ENCODE measurements at regions not wholly inside any gene's neighbourhood (a gene's known extent, or its start where the extent isn't known, plus 50 kb on each side); places are given as distances from the start of the nearest gene placed in this dataset.
"Not testable (repeated sequence)": the region's sequence is repeated elsewhere in the genome, so short reads cannot be mapped to it uniquely, and the experiment has no call there.

DNA sequence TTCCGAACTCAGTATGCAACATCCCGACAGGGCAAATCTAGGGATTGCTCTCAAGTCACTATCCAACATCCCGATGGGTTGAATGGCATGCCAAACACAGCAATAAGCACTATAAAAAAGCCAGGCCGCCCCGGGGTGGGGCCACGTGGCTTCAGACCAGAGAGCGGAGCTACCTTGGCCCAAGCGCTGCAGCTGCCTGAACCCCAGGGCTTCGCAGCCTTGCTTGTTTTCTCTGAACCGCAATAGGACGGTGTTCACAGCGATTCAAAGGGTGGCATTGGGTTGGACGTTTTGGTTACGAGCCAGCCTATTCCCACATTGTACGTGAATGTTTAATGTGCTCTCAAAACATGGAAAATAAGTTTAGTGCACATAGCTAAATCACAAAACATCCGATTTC lies 161.0 kb downstream of the SYT15 start:
- not testable (repeated sequence) for H3K27ac ChIP-seq (ENCODE audit: insufficient read depth, low read length, poor library complexity, severe bottlenecking); H3K27me3 ChIP-seq (replicated peaks; ENCODE audit: control insufficient read depth, insufficient read depth, low read length, poor library complexity, severe bottlenecking); H3K9me3 ChIP-seq (ENCODE audit: control insufficient read depth, low read length); H3K4me1 ChIP-seq (ENCODE audit: control insufficient read depth, insufficient read depth, low read length, poor library complexity, severe bottlenecking); H3K4me3 ChIP-seq (ENCODE audit: insufficient read depth, low read depth, low read length, poor library complexity, severe bottlenecking); H3K36me3 ChIP-seq (ENCODE audit: control insufficient read depth, insufficient read depth, low read length); DNase-seq

DNA sequence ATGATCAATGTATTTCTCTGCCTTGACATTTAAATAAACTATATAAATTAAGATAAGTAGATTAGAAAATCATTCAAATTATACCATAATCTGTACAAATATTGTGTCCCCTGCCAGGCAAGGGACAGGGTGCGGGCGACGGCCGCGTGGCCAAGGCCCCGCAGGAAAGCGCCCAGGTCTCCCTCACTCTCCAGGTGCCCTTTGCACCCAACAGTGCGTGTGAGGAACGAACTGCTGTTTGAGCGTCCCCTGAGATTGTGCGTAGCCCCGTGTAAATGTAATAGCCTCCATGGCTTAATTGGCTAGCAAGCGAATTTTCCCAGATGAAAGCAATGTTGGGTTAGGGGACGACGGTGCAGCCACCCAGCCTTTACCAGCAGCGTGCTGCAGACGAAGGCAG lies 161.4 kb downstream of the SYT15 start:
- H3K36me3 ChIP-seq (ENCODE audit: control insufficient read depth, insufficient read depth, low read length); H3K4me3 ChIP-seq (ENCODE audit: insufficient read depth, low read depth, low read length, poor library complexity, severe bottlenecking); H3K27me3 ChIP-seq (replicated peaks; ENCODE audit: control insufficient read depth, insufficient read depth, low read length, poor library complexity, severe bottlenecking); DNase-seq; H3K9me3 ChIP-seq (ENCODE audit: control insufficient read depth, low read length); H3K4me1 ChIP-seq (ENCODE audit: control insufficient read depth, insufficient read depth, low read length, poor library complexity, severe bottlenecking); H3K27ac ChIP-seq (ENCODE audit: insufficient read depth, low read length, poor library complexity, severe bottlenecking): not testable (repeated sequence)

- not testable (repeated sequence) for H3K4me3 ChIP-seq (ENCODE audit: insufficient read depth, low read depth, low read length, poor library complexity, severe bottlenecking); H3K27ac ChIP-seq (ENCODE audit: insufficient read depth, low read length, poor library complexity, severe bottlenecking); H3K36me3 ChIP-seq (ENCODE audit: control insufficient read depth, insufficient read depth, low read length); H3K4me1 ChIP-seq (ENCODE audit: control insufficient read depth, insufficient read depth, low read length, poor library complexity, severe bottlenecking); DNase-seq; H3K27me3 ChIP-seq (replicated peaks; ENCODE audit: control insufficient read depth, insufficient read depth, low read length, poor library complexity, severe bottlenecking); H3K9me3 ChIP-seq (ENCODE audit: control insufficient read depth, low read length)
Measured at GRCh38 chr10:46749003-46749402, 162.2 kb upstream of the PTPN20 start.

GRCh38 chr10:46749470-46749869 lies 161.8 kb upstream of the PTPN20 start:
- H3K4me1 ChIP-seq (ENCODE audit: control insufficient read depth, insufficient read depth, low read length, poor library complexity, severe bottlenecking); DNase-seq; H3K4me3 ChIP-seq (ENCODE audit: insufficient read depth, low read depth, low read length, poor library complexity, severe bottlenecking); H3K27ac ChIP-seq (ENCODE audit: insufficient read depth, low read length, poor library complexity, severe bottlenecking); H3K27me3 ChIP-seq (replicated peaks; ENCODE audit: control insufficient read depth, insufficient read depth, low read length, poor library complexity, severe bottlenecking); H3K9me3 ChIP-seq (ENCODE audit: control insufficient read depth, low read length); H3K36me3 ChIP-seq (ENCODE audit: control insufficient read depth, insufficient read depth, low read length): not testable (repeated sequence)

DNA sequence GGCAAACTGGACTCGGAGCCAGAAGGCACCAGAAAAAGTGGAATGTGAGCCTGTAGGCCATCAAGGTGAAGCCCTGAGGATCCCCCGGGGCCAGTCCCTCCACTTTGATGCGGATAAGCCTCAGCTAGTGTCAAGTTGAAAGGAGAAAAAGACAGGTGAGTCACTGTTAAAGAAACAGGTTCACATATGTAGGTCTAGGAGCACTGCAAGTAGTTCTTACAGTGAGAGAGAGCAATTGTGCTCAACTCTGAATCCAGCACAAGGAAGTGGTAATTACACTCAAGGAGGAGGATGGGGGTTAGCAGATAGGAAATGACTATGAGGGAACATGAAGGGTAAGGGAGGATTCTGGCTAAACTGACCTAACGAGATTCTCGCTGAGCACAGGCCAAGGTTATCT lies 157.5 kb upstream of the PTPN20 start:
- not testable (repeated sequence) for H3K4me3 ChIP-seq (ENCODE audit: insufficient read depth, low read depth, low read length, poor library complexity, severe bottlenecking); H3K36me3 ChIP-seq (ENCODE audit: control insufficient read depth, insufficient read depth, low read length); DNase-seq; H3K27me3 ChIP-seq (replicated peaks; ENCODE audit: control insufficient read depth, insufficient read depth, low read length, poor library complexity, severe bottlenecking); H3K9me3 ChIP-seq (ENCODE audit: control insufficient read depth, low read length); H3K4me1 ChIP-seq (ENCODE audit: control insufficient read depth, insufficient read depth, low read length, poor library complexity, severe bottlenecking); H3K27ac ChIP-seq (ENCODE audit: insufficient read depth, low read length, poor library complexity, severe bottlenecking)

GRCh38 chr10:46761471-46761870 lies 149.8 kb upstream of the PTPN20 start:
- not testable (repeated sequence) for H3K9me3 ChIP-seq (ENCODE audit: control insufficient read depth, low read length); H3K36me3 ChIP-seq (ENCODE audit: control insufficient read depth, insufficient read depth, low read length); H3K27ac ChIP-seq (ENCODE audit: insufficient read depth, low read length, poor library complexity, severe bottlenecking); H3K4me3 ChIP-seq (ENCODE audit: insufficient read depth, low read depth, low read length, poor library complexity, severe bottlenecking); H3K27me3 ChIP-seq (replicated peaks; ENCODE audit: control insufficient read depth, insufficient read depth, low read length, poor library complexity, severe bottlenecking); DNase-seq; H3K4me1 ChIP-seq (ENCODE audit: control insufficient read depth, insufficient read depth, low read length, poor library complexity, severe bottlenecking)

DNA sequence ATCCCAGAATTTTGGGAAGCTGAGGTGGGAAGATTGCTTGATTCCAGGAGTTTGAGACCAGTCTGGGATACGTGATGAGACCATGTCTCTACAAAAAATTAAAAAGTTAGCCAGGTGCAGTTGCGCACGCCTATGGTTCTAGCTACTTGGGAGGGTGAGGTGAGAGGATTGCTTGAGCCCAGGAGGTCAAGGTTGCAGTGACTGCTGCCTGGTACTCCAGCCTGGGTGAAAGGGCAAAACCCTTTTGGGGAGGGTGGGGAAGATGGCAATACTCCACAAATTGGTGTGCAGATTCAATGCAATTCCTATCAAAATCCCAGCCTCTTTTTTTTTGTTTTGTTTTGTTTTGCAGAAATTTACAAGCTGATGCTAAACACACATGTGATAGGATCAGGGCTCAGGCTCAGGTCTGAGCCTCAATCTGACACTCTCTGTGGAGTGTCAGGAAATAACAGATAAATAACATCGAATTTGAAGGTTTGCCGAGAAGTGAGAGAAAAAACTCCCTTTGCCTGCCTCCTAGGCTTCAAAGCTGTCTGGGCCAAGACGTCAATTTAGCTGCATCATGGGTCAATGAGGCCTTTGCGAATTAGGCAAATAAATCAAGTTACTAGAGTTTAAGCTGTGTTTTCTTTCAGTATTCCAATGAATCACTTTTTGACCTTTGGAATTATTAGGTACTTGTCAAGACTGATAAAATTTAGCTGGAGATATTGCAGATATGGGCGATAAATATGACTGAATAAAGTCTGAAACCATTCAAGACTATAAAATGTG lies 142.5 kb upstream of the PTPN20 start:
- H3K4me1 ChIP-seq (ENCODE audit: control insufficient read depth, insufficient read depth, low read length, poor library complexity, severe bottlenecking); H3K9me3 ChIP-seq (ENCODE audit: control insufficient read depth, low read length); H3K36me3 ChIP-seq (ENCODE audit: control insufficient read depth, insufficient read depth, low read length); H3K27me3 ChIP-seq (replicated peaks; ENCODE audit: control insufficient read depth, insufficient read depth, low read length, poor library complexity, severe bottlenecking); H3K4me3 ChIP-seq (ENCODE audit: insufficient read depth, low read depth, low read length, poor library complexity, severe bottlenecking); H3K27ac ChIP-seq (ENCODE audit: insufficient read depth, low read length, poor library complexity, severe bottlenecking); DNase-seq: not testable (repeated sequence)

GRCh38 chr10:46773178-46773896 lies 137.9 kb upstream of the PTPN20 start:
- not testable (repeated sequence) for H3K27ac ChIP-seq (ENCODE audit: insufficient read depth, low read length, poor library complexity, severe bottlenecking); H3K27me3 ChIP-seq (replicated peaks; ENCODE audit: control insufficient read depth, insufficient read depth, low read length, poor library complexity, severe bottlenecking); H3K9me3 ChIP-seq (ENCODE audit: control insufficient read depth, low read length); H3K4me3 ChIP-seq (ENCODE audit: insufficient read depth, low read depth, low read length, poor library complexity, severe bottlenecking); H3K4me1 ChIP-seq (ENCODE audit: control insufficient read depth, insufficient read depth, low read length, poor library complexity, severe bottlenecking); H3K36me3 ChIP-seq (ENCODE audit: control insufficient read depth, insufficient read depth, low read length); DNase-seq

DNA sequence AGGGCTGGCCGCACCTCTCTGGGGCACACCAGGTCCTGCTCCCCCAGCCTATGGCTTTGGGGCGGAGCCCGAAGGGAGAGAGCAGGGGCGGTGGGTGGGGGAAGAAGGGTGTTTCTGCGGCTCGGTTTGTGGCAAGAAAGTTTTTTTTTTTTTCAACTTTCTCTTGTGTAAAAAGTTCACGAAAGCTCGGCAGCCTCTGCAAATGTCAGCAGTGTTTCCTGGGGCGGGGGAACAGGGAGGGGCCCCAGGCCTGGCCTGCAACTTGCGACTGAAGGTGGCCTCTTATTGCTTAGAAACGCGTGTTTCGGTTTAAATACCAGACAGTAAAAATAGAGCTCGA lies 137.4 kb upstream of the PTPN20 start:
- H3K27me3 ChIP-seq (replicated peaks; ENCODE audit: control insufficient read depth, insufficient read depth, low read length, poor library complexity, severe bottlenecking); H3K27ac ChIP-seq (ENCODE audit: insufficient read depth, low read length, poor library complexity, severe bottlenecking); H3K9me3 ChIP-seq (ENCODE audit: control insufficient read depth, low read length); H3K4me1 ChIP-seq (ENCODE audit: control insufficient read depth, insufficient read depth, low read length, poor library complexity, severe bottlenecking); H3K36me3 ChIP-seq (ENCODE audit: control insufficient read depth, insufficient read depth, low read length); DNase-seq; H3K4me3 ChIP-seq (ENCODE audit: insufficient read depth, low read depth, low read length, poor library complexity, severe bottlenecking): not testable (repeated sequence)

- not testable (repeated sequence) for H3K9me3 ChIP-seq (ENCODE audit: control insufficient read depth, low read length); H3K4me1 ChIP-seq (ENCODE audit: control insufficient read depth, insufficient read depth, low read length, poor library complexity, severe bottlenecking); H3K27me3 ChIP-seq (replicated peaks; ENCODE audit: control insufficient read depth, insufficient read depth, low read length, poor library complexity, severe bottlenecking); H3K27ac ChIP-seq (ENCODE audit: insufficient read depth, low read length, poor library complexity, severe bottlenecking); DNase-seq; H3K36me3 ChIP-seq (ENCODE audit: control insufficient read depth, insufficient read depth, low read length); H3K4me3 ChIP-seq (ENCODE audit: insufficient read depth, low read depth, low read length, poor library complexity, severe bottlenecking)
Measured at GRCh38 chr10:46774366-46774765, 136.9 kb upstream of the PTPN20 start.
